Liver (tissue), 3 donors: ENCODE measurements at regions not wholly inside any gene's neighbourhood (a gene's known extent, or its start where the extent isn't known, plus 50 kb on each side); places are given as distances from the start of the nearest gene placed in this dataset.

Experiments
- TAF1 ChIP-seq: conservative IDR thresholded peaks from 2 replicates; pipeline ENCODE4 v1.6.1; 2016; ENCODE audit warnings: antibody characterized with exemption, mild to moderate bottlenecking
- YY1 ChIP-seq: IDR thresholded peaks from 2 replicates; pipeline ENCODE4 v1.6.1; 2016; ENCODE audit warnings: antibody characterized with exemption, mild to moderate bottlenecking
- TF ChIP-seq, protein P1 (sequence below): fragments of 150-350 bp; IDR thresholded peaks from 2 replicates; pipeline ENCODE4 v1.5.1; 2017; ENCODE audit warnings: improper control_type of control experiment, low read depth, low read length; ENCODE audit not compliant: missing input control
- TF ChIP-seq, protein P2 (sequence below): IDR thresholded peaks from 2 replicates; pipeline ENCODE4 v1.6.1; 2016; ENCODE audit warnings: antibody characterized with exemption
- TF ChIP-seq, protein P3 (sequence below): IDR thresholded peaks from 2 replicates; pipeline ENCODE4 v1.6.1; 2016; ENCODE audit warnings: antibody characterized with exemption, mild to moderate bottlenecking
- donor health status: healthy.
- donor health status: healthy.

DNA sequence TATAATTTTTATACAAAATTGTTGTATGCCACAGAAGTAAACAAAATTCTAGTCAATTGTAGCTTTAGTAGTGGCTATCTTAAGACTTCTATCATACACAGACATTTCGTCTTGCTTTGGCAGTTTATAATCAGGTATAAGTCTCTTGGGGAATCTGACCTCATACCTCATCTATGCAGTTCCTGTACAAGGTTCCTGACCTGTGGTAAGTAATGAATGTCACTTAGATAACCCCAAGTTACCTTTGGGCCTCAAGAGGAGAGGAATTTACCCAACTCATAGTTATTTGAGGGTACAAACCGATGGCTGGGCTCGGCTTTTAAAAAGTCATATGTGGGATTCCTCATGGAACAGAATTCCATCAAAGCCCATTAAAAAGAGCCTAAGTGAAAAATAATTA is 58.8 kb upstream of the UNC93A start:
- TF ChIP-seq, protein P1, sequence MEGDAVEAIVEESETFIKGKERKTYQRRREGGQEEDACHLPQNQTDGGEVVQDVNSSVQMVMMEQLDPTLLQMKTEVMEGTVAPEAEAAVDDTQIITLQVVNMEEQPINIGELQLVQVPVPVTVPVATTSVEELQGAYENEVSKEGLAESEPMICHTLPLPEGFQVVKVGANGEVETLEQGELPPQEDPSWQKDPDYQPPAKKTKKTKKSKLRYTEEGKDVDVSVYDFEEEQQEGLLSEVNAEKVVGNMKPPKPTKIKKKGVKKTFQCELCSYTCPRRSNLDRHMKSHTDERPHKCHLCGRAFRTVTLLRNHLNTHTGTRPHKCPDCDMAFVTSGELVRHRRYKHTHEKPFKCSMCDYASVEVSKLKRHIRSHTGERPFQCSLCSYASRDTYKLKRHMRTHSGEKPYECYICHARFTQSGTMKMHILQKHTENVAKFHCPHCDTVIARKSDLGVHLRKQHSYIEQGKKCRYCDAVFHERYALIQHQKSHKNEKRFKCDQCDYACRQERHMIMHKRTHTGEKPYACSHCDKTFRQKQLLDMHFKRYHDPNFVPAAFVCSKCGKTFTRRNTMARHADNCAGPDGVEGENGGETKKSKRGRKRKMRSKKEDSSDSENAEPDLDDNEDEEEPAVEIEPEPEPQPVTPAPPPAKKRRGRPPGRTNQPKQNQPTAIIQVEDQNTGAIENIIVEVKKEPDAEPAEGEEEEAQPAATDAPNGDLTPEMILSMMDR: no peak
- TF ChIP-seq TAF1 (no peak), YY1 (no peak)
- TF ChIP-seq, protein P2, sequence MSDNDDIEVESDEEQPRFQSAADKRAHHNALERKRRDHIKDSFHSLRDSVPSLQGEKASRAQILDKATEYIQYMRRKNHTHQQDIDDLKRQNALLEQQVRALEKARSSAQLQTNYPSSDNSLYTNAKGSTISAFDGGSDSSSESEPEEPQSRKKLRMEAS: no peak
- TF ChIP-seq, protein P3, sequence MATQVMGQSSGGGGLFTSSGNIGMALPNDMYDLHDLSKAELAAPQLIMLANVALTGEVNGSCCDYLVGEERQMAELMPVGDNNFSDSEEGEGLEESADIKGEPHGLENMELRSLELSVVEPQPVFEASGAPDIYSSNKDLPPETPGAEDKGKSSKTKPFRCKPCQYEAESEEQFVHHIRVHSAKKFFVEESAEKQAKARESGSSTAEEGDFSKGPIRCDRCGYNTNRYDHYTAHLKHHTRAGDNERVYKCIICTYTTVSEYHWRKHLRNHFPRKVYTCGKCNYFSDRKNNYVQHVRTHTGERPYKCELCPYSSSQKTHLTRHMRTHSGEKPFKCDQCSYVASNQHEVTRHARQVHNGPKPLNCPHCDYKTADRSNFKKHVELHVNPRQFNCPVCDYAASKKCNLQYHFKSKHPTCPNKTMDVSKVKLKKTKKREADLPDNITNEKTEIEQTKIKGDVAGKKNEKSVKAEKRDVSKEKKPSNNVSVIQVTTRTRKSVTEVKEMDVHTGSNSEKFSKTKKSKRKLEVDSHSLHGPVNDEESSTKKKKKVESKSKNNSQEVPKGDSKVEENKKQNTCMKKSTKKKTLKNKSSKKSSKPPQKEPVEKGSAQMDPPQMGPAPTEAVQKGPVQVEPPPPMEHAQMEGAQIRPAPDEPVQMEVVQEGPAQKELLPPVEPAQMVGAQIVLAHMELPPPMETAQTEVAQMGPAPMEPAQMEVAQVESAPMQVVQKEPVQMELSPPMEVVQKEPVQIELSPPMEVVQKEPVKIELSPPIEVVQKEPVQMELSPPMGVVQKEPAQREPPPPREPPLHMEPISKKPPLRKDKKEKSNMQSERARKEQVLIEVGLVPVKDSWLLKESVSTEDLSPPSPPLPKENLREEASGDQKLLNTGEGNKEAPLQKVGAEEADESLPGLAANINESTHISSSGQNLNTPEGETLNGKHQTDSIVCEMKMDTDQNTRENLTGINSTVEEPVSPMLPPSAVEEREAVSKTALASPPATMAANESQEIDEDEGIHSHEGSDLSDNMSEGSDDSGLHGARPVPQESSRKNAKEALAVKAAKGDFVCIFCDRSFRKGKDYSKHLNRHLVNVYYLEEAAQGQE: no peak
